Glomerular visceral epithelial cell (primary cell): ENCODE measurements at regions not wholly inside any gene's neighbourhood (a gene's known extent, or its start where the extent isn't known, plus 50 kb on each side); places are given as distances from the start of the nearest gene placed in this dataset.
A peak's percentile ranks its signal among the peaks of the same experiment; 100 is the strongest.
"Not testable (repeated sequence)": the region's sequence is repeated elsewhere in the genome, so short reads cannot be mapped to it uniquely, and the experiment has no call there.

Source experiments
- DNase-seq: peaks from one replicate; pipeline ENCODE4 v3.0.0-alpha.2; 2016; ENCODE audit errors: extremely low spot score

GRCh38 chr3:134704133-134704532, 53.3 kb upstream of the KY start:
- DNase-seq = no peak

- no peak for DNase-seq
Measured at GRCh38 chr3:134704556-134704955, 53.7 kb upstream of the KY start.

GRCh38 chr3:134707908-134708597, 57.2 kb upstream of the KY start:
- DNase-seq = no peak

GRCh38 chr3:134708671-134709070, 57.8 kb upstream of the KY start:
- DNase-seq = peak; percentile 50

- no peak for DNase-seq
Measured at GRCh38 chr3:134709076-134709475, 58.3 kb upstream of the KY start.

GRCh38 chr3:134709561-134710312, 58.9 kb upstream of the KY start:
- DNase-seq = peak; percentile 33

GRCh38 chr3:134710313-134710680, 59.5 kb upstream of the KY start:
- DNase-seq = no peak

GRCh38 chr3:134711284-134711683, 60.5 kb upstream of the KY start:
- peak; percentile 39 for DNase-seq

- no peak for DNase-seq
Measured at GRCh38 chr3:134713671-134714070, 62.8 kb upstream of the KY start.

GRCh38 chr3:134718726-134719125, 67.9 kb upstream of the KY start:
- no peak for DNase-seq

GRCh38 chr3:134721214-134721613, 70.4 kb upstream of the KY start:
- no peak for DNase-seq

- no peak for DNase-seq
Measured at GRCh38 chr3:134722969-134723368, 72.1 kb upstream of the EPHB1 start.

GRCh38 chr3:134729649-134730048, 65.4 kb upstream of the EPHB1 start:
- DNase-seq = no peak

GRCh38 chr3:134737516-134737915, 57.5 kb upstream of the EPHB1 start:
- DNase-seq = no peak

- not testable (repeated sequence) for DNase-seq
Measured at GRCh38 chr3:134740077-134740476, 55.0 kb upstream of the EPHB1 start.

- no peak for DNase-seq
Measured at GRCh38 chr3:134742202-134742601, 52.9 kb upstream of the EPHB1 start.

GRCh38 chr3:134743006-134743405, 52.1 kb upstream of the EPHB1 start:
- no peak for DNase-seq
